Neural cell (in vitro differentiated cells): ENCODE measurements at regions not wholly inside any gene's neighbourhood (a gene's known extent, or its start where the extent isn't known, plus 50 kb on each side); places are given as distances from the start of the nearest gene placed in this dataset.

Experiments
- CTCF ChIP-seq: fragments of 450-650 bp; IDR thresholded peaks from 2 replicates; pipeline ENCODE4 v1.5.1; 2014; ENCODE audit warnings: antibody characterized with exemption, mild to moderate bottlenecking, moderate library complexity; ENCODE audit not compliant: poor library complexity, severe bottlenecking
- RAD21 ChIP-seq: fragments of 450-650 bp; conservative IDR thresholded peaks from 2 replicates; pipeline ENCODE4 v1.6.1; 2014; ENCODE audit warnings: antibody characterized with exemption, mild to moderate bottlenecking, moderate library complexity
- TF ChIP-seq, protein P1 (sequence below): IDR thresholded peaks from 2 replicates; pipeline ENCODE4 v1.6.1; 2012; ENCODE audit warnings: borderline replicate concordance

DNA sequence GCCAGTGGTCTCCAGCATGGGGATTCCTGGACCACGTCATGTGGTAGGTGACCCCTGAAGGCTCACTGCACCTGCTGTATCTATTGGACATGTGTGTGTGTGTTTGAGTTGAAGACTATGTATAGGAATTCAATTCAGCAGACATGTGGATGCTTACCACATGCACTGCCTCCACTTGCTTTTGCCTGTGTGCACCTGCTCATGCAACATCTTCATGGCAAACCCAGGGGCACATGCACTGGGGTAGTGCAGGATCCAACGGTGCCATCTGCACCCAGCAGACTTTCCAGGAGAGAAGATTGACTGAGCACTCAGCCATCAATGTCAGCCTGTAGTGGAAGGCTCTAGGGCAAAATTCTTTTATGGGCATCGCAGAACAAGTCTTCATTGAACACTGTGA lies 299.4 kb downstream of the CDH26 start:
- TF ChIP-seq CTCF = no peak
- TF ChIP-seq RAD21 = no peak
- TF ChIP-seq, protein P1, sequence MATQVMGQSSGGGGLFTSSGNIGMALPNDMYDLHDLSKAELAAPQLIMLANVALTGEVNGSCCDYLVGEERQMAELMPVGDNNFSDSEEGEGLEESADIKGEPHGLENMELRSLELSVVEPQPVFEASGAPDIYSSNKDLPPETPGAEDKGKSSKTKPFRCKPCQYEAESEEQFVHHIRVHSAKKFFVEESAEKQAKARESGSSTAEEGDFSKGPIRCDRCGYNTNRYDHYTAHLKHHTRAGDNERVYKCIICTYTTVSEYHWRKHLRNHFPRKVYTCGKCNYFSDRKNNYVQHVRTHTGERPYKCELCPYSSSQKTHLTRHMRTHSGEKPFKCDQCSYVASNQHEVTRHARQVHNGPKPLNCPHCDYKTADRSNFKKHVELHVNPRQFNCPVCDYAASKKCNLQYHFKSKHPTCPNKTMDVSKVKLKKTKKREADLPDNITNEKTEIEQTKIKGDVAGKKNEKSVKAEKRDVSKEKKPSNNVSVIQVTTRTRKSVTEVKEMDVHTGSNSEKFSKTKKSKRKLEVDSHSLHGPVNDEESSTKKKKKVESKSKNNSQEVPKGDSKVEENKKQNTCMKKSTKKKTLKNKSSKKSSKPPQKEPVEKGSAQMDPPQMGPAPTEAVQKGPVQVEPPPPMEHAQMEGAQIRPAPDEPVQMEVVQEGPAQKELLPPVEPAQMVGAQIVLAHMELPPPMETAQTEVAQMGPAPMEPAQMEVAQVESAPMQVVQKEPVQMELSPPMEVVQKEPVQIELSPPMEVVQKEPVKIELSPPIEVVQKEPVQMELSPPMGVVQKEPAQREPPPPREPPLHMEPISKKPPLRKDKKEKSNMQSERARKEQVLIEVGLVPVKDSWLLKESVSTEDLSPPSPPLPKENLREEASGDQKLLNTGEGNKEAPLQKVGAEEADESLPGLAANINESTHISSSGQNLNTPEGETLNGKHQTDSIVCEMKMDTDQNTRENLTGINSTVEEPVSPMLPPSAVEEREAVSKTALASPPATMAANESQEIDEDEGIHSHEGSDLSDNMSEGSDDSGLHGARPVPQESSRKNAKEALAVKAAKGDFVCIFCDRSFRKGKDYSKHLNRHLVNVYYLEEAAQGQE = no peak
